Activated T-helper 17 cell treated with anti-CD3 and anti-CD28 coated beads, Interleukin-2, amount 50 U/mL, for 72 hours (primary cell): ENCODE measurements at regions not wholly inside any gene's neighbourhood (a gene's known extent, or its start where the extent isn't known, plus 50 kb on each side); places are given as distances from the start of the nearest gene placed in this dataset.

Experiments
- ATAC-seq: fragments of 150-1000 bp; cut with Tn5 transposase; replicated peaks from 2 replicates; pipeline ENCODE4 v1.10.0; 2021; ENCODE audit warnings: mild to moderate bottlenecking, moderate library complexity
- H3K27ac Mint-ChIP-seq: one replicate; pipeline ENCODE4 v1.8.0; 2022; ENCODE audit warnings: mixed read lengths
- H3K27me3 Mint-ChIP-seq: one replicate; pipeline ENCODE4 v1.8.0; 2022; ENCODE audit warnings: mixed read lengths
- H3K36me3 Mint-ChIP-seq: one replicate; pipeline ENCODE4 v1.8.0; 2022; ENCODE audit warnings: low read depth, mild to moderate bottlenecking, mixed read lengths
- H3K4me1 Mint-ChIP-seq: one replicate; pipeline ENCODE4 v1.8.0; 2022; ENCODE audit warnings: mixed read lengths
- H3K4me3 Mint-ChIP-seq: one replicate; pipeline ENCODE4 v1.8.0; 2022; ENCODE audit warnings: mild to moderate bottlenecking, mixed read lengths
- H3K9me3 Mint-ChIP-seq: one replicate; pipeline ENCODE4 v1.8.0; 2022; ENCODE audit warnings: mixed read lengths

DNA sequence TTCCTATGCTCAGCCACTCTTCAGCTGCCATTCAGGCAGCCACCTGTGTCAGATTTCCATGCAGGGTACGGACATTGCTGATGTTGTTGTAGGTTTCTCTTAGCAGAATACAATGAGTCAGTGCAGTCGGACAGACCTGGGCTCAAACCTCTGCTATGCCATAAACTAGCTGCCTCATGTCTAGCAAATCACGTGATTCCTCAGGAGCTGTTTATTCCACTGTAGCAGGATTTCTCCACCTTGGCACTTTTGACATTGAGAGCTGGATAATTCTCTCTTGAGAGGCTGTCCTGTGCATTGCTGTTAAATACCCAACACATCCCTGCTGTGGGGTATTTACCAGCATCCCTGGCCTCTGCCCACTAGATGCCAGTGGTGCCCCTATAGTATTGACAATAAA lies 413.8 kb upstream of the CDH4 start:
- Mint-ChIP-seq H3K4me1 (no peaks in the 10 kb centered on the region), H3K27me3 (peaks cover 6% of the 10 kb centered on the region), H3K36me3 (no peaks in the 10 kb centered on the region), H3K4me3 (no peak overlapping the region), H3K27ac (no peak overlapping the region), H3K9me3 (peaks cover 9% of the 10 kb centered on the region)
- ATAC-seq = no peak

DNA sequence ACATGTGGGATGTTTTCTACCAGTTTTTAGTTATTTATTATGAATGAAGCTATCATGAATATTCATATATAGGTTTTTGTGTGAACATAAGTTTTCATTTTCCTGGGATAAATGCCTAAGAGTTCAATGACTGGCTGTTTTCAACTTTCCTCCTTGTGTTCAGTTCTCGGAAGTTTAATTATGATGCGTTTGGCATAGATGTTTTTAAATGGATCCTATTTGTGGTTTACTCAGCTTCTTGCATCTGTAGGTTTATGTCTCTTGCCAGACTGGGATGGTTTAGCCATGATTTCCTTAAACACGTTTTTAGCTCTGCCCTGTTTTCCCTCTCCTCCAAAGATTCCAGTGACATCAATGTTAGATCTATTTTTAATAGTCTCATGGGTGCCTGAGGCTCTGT lies 411.1 kb upstream of the CDH4 start:
- ATAC-seq = no peak
- no peaks in the 10 kb centered on the region for H3K4me1 Mint-ChIP-seq
- H3K36me3 Mint-ChIP-seq = no peaks in the 10 kb centered on the region
- no peak overlapping the region for H3K27ac Mint-ChIP-seq
- peaks cover 9% of the 10 kb centered on the region for H3K9me3 Mint-ChIP-seq
- peaks cover 9% of the 10 kb centered on the region for H3K27me3 Mint-ChIP-seq
- no peak overlapping the region for H3K4me3 Mint-ChIP-seq

DNA sequence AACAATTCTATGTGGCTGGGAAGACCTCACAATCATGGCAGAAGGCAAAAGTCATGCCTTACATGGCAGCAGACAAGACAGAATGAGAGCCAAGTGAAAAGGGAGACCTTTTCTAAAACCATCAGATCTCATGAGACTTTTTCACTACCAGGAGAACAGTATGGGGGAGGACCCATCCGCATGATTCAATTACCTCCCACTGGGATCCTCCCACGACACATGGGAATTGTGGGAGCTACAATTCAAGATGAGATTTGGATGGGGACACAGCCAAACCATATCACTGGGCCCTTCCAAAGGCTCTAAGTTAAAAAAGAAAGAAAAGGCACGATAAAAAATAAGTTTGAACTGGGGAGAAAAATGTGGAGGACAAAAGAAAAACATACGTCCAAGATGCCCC lies 406.9 kb upstream of the CDH4 start:
- Mint-ChIP-seq H3K36me3 (no peaks in the 10 kb centered on the region), H3K9me3 (peaks cover 4% of the 10 kb centered on the region), H3K27me3 (peaks cover 7% of the 10 kb centered on the region), H3K4me3 (no peak overlapping the region), H3K4me1 (no peaks in the 10 kb centered on the region), H3K27ac (no peak overlapping the region)
- no peak for ATAC-seq

DNA sequence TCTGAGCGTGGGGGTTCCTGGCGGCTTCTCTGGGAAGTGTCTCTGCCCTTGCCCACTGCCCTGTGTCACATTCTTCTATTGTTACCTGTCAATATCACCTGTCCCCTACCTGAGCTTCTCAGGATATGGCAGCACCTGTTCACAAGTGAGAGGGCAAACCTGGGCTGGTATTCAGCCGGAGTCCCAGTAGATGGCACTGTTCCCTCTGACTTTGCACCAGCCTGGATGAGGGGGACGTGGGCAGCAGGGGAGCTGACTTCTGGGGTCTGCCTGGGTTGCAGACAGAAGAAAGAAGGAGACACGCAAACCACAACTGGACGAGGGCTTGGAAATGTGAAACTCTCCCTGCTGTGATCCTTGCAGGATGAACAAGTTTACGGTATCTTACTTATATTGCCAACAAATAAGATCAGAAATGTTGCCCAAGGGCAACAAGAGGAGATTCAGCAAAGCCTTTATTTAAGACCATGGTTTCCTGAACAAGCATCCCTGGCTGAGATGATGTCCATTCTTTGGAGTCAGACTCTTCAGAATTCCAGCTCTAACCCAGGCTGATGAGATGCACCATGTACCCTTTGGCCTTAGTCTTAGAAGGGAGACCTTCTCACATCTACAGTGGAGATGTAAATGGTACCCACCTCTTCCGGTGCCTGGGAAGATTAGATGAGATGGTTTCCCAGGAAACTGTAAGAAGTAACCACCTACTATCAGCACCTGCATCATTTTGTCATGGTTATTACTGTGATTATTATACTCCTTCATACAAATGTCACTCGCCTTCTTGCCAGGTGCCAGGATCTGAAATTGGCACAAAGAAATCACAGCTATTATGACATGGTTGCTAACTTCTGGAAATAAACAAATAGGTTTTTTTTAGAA lies 400.0 kb upstream of the CDH4 start:
- Mint-ChIP-seq H3K36me3 (no peaks in the 10 kb centered on the region), H3K27ac (no peak overlapping the region), H3K4me3 (no peak overlapping the region), H3K4me1 (no peaks in the 10 kb centered on the region), H3K9me3 (no peaks in the 10 kb centered on the region), H3K27me3 (peaks cover 4% of the 10 kb centered on the region)
- ATAC-seq = no peak

DNA sequence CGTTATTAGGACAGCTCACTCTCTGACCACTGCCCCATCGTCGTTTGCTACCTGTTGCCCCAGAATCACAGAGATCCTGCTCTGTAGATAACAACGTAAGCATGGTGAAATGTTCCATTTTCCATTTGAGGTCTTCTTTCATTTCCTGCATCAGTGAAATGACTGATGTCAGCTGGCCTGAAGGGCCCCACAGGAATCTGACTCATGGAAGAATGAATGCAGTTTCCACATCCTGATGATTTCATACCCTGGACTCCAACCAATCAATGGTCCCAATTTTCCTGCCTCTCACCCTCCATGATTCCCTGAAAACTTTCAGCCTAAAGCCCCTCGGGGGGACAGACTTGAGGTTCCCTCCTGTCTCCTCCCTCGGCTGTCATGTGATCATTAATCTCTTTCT lies 394.4 kb upstream of the CDH4 start:
- H3K27me3 Mint-ChIP-seq = no peaks in the 10 kb centered on the region
- no peaks in the 10 kb centered on the region for H3K9me3 Mint-ChIP-seq
- H3K4me1 Mint-ChIP-seq = no peaks in the 10 kb centered on the region
- no peak overlapping the region for H3K4me3 Mint-ChIP-seq
- no peak for ATAC-seq
- H3K27ac Mint-ChIP-seq = no peak overlapping the region
- H3K36me3 Mint-ChIP-seq = no peaks in the 10 kb centered on the region

DNA sequence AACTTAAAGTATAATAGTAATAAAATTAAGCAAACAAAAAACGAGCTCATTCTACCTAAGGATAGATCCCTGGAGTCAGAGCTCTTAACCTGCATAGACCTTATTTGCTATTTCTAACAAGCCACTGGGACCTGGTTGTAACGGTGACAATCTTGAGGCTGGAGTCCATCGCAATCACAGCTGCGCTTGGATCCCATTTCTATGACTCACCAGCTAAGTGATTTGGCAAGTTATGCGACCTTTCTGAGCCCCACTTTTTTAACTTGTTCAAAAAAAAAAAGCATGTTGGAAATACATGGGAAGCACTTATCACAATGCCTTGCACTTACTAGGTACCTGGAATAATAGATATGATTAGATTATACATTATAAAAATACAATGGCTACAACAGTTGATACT lies 389.5 kb upstream of the CDH4 start:
- Mint-ChIP-seq H3K27me3 (peaks cover 3% of the 10 kb centered on the region), H3K36me3 (no peaks in the 10 kb centered on the region), H3K27ac (no peak overlapping the region), H3K4me1 (no peaks in the 10 kb centered on the region), H3K4me3 (no peak overlapping the region), H3K9me3 (no peaks in the 10 kb centered on the region)
- no peak for ATAC-seq

DNA sequence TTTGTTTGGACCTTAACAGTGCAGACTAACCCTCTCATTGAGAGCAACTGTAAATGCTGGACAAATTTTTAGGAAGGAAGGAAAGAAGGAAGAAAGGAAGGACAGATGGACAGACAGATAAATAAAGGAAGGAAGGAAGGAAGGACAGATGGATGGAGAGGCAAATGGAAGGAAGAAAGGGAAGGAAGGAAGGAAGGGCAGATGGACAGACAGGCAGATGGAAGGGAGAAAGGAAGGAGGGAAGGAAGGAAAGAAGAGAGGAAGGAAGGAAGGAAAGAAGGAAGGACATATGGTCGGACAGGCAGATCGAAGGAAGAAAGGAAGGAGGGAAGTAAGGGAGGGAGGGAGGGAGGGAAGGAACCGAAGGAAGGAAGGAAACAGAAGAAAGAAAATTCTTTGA lies 388.5 kb upstream of the CDH4 start:
- H3K27me3 Mint-ChIP-seq = peaks cover 3% of the 10 kb centered on the region
- ATAC-seq = no peak
- H3K9me3 Mint-ChIP-seq = no peaks in the 10 kb centered on the region
- H3K4me1 Mint-ChIP-seq = no peaks in the 10 kb centered on the region
- no peaks in the 10 kb centered on the region for H3K36me3 Mint-ChIP-seq
- no peak overlapping the region for H3K4me3 Mint-ChIP-seq
- no peak overlapping the region for H3K27ac Mint-ChIP-seq

DNA sequence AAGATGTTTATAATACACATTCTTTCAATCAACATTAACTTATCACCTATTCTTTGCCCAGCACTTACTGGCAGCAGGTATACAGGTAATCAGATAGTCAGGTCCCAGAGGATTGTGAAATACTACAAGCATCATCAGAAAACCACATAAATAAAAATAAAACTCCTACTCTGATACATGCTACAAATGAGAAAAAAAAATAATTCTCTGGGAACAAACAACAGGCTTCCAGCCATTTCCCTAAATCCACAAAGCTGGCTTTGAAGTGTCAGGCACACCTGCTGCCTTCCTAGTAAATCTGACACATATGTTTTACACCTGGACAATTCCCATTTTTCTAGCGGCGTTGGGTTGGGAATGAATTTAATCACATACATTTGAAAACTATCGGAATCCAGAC lies 384.5 kb upstream of the CDH4 start:
- Mint-ChIP-seq H3K36me3 (no peaks in the 10 kb centered on the region), H3K27me3 (peaks cover 3% of the 10 kb centered on the region), H3K27ac (no peak overlapping the region), H3K4me1 (no peaks in the 10 kb centered on the region), H3K4me3 (no peak overlapping the region), H3K9me3 (no peaks in the 10 kb centered on the region)
- ATAC-seq = no peak

DNA sequence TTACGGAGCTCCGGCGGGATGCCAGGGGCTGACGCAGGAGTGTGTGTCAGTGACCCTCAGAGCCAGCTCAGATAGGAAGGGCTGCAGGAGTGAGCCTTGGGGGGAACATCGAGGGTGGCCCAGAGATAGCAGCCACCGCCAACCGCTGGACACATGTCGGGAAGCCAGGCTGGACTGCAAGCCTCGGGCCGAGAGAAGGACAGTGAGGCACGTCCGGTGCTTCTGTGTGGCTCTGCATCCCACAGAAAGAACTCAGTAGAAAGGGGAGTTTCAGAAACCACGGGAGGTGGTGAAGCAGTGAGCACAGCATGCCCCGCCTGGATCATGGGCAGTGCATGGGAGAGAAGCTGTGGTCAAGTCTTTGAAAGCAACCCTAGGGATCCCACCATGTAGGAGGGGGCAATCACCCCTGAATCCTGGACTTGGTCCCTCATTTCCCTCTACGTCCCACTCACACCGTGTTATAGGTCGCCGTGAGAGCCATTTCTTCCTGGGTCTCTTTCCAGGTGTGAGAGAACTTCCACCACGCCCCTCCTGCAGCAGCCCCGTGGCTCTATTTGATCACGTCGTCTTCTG lies 383.7 kb upstream of the CDH4 start:
- Mint-ChIP-seq H3K4me1 (no peaks in the 10 kb centered on the region), H3K27me3 (peaks cover 1% of the 10 kb centered on the region), H3K36me3 (no peaks in the 10 kb centered on the region), H3K27ac (no peak overlapping the region), H3K4me3 (no peak overlapping the region), H3K9me3 (no peaks in the 10 kb centered on the region)
- no peak for ATAC-seq

DNA sequence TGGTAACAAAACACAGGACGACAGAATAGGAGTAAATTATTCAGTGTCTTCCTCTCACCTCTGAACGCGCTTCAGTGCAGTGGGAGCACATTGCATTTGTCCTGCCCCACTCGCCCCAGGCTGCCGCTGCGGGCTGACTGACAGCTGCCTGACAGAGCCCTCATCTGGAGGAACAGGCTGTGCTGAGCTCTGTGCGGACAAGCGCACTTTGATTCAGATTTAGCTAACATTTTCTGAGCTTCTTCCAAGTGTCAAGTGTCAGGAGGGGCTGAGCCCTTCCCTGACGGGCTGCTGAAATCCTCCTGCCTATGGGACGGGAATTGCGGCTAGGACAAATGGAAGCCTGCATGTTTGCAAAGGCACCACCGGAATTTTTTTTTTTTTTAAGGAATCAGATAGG lies 383.0 kb upstream of the CDH4 start:
- Mint-ChIP-seq H3K4me1 (no peaks in the 10 kb centered on the region), H3K4me3 (no peak overlapping the region), H3K27me3 (no peaks in the 10 kb centered on the region), H3K36me3 (no peaks in the 10 kb centered on the region), H3K9me3 (no peaks in the 10 kb centered on the region), H3K27ac (no peak overlapping the region)
- no peak for ATAC-seq

DNA sequence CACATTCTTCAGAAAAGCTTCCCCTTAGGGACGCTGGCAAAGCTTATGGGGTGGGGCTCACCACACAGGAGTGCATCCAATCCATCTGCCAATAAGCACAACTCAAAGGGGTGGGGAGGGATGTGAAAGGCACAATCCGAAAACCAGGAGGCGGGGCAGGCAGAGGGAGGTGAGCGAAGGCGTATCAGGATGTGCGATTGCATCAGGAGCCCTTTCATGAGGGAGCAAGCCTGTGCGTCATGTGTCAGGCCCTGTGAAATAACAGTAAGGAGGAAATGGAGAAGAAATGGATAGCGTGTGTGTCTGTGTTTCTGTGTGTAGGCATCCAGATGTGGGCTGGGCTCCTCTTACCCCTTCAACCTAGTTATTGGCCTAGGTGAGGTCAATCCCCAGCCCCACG lies 382.4 kb upstream of the CDH4 start:
- Mint-ChIP-seq H3K4me1 (no peaks in the 10 kb centered on the region), H3K36me3 (no peaks in the 10 kb centered on the region), H3K9me3 (no peaks in the 10 kb centered on the region), H3K27ac (no peak overlapping the region), H3K27me3 (no peaks in the 10 kb centered on the region), H3K4me3 (no peak overlapping the region)
- no peak for ATAC-seq

DNA sequence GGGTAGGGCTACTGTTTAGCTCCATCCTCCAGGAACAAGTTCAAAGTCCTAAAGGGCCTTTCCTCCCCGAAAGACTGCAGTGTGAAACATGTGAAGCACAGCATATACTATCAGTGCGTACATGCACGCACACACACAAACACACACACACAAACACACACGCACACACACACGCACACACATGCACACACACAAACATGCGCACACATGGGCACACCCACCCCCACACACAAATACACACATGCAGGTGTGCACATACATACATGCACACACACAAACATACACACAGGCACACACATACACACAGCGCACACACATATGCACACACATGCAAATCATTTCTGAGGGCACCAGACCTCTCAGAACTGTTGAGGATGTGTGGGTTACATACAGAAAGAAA lies 382.0 kb upstream of the CDH4 start:
- Mint-ChIP-seq H3K4me3 (no peak overlapping the region), H3K4me1 (no peaks in the 10 kb centered on the region), H3K27me3 (no peaks in the 10 kb centered on the region), H3K9me3 (no peaks in the 10 kb centered on the region), H3K36me3 (no peaks in the 10 kb centered on the region), H3K27ac (no peak overlapping the region)
- no peak for ATAC-seq

DNA sequence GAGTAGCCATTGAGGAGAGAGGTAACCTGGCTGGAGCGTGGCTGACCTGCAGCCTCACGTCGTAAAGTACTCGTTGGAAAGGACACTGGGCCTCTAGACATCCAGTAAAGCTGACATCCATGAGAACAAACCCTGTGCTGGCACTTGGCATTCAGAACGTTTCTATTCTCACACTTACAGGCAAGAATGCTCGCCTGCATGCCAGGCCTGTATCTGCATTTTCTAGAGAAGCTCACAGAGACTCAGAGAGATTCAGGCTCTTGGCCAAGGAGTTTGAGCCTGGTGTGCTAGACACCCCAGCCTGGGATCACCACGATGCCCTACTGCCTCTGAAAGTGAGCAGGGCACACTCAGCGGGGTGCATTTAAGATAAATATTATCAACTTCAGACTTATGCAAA lies 379.8 kb upstream of the CDH4 start:
- H3K4me3 Mint-ChIP-seq = no peak overlapping the region
- H3K4me1 Mint-ChIP-seq = no peaks in the 10 kb centered on the region
- H3K9me3 Mint-ChIP-seq = no peaks in the 10 kb centered on the region
- H3K36me3 Mint-ChIP-seq = no peaks in the 10 kb centered on the region
- no peak for ATAC-seq
- H3K27me3 Mint-ChIP-seq = no peaks in the 10 kb centered on the region
- H3K27ac Mint-ChIP-seq = no peak overlapping the region

DNA sequence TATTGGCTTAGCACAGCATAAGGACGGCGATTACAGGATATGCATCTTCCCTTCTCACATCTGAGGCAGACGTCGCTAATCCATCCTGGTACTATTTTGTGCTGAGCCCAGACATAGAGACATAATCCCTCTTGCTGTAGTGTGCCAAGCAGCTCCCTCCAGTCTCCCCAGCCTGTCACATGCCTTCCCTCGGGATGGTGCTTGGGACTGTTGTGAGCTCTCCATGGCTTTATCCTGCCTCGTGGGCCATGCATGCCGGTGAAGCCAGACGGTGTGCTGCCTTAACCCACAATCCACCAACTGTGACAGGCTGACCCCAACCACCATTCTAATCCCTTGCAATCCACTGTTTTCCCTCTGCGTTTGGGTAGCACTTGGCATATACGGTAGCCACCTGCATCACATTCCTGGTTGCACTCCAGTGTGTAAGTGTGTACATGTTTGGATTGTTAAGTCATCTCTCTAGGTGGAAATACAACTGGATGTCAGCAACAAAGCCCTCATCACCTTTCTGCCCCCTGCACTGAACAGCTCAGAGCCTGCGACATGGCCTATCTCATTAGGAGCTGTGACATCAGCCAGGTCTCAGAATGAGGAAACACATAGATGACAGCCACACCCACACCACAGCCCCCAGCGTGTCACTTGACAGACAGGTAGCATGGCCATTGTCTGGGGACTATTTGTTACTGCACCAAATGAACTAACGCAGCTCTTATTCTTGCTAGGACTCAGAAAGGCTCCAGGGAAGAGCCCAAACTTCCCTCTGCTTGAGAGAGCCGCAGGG lies 374.8 kb upstream of the CDH4 start:
- no peak overlapping the region for H3K4me3 Mint-ChIP-seq
- H3K27me3 Mint-ChIP-seq = no peaks in the 10 kb centered on the region
- H3K36me3 Mint-ChIP-seq = no peaks in the 10 kb centered on the region
- no peaks in the 10 kb centered on the region for H3K9me3 Mint-ChIP-seq
- H3K4me1 Mint-ChIP-seq = no peaks in the 10 kb centered on the region
- no peak for ATAC-seq
- H3K27ac Mint-ChIP-seq = no peak overlapping the region

DNA sequence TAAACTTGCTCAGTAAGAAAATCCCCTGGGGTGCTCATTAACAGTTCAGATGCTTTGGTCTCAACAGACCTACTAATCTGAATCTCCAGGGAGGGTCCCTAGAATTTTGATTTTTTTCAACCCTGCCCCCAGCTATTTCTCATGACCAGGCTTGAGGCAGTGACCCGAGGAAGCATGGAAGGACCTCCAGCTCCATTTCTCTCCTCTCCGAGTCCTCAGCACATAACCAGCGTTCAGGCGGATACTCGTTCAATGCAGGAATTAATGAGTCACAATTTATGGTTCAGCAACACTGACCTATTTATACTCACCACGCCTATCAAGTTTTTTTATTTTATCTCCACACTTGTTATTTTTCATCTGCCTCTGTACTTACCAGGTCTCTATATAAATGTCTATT lies 369.2 kb upstream of the CDH4 start:
- no peak for ATAC-seq
- no peak overlapping the region for H3K4me3 Mint-ChIP-seq
- no peaks in the 10 kb centered on the region for H3K9me3 Mint-ChIP-seq
- no peak overlapping the region for H3K27ac Mint-ChIP-seq
- H3K4me1 Mint-ChIP-seq = no peaks in the 10 kb centered on the region
- H3K27me3 Mint-ChIP-seq = no peaks in the 10 kb centered on the region
- no peaks in the 10 kb centered on the region for H3K36me3 Mint-ChIP-seq
